GM21423 (cell line): ENCODE measurements at regions not wholly inside any gene's neighbourhood (a gene's known extent, or its start where the extent isn't known, plus 50 kb on each side); places are given as distances from the start of the nearest gene placed in this dataset.

ENCODE experiments used
- ATAC-seq: cut with Tn5 transposase; IDR thresholded peaks from one replicate; pipeline ENCODE4 v1.9.1; 2021; ENCODE audit warnings: mild to moderate bottlenecking, moderate library complexity; ENCODE audit not compliant: unreplicated experiment

DNA sequence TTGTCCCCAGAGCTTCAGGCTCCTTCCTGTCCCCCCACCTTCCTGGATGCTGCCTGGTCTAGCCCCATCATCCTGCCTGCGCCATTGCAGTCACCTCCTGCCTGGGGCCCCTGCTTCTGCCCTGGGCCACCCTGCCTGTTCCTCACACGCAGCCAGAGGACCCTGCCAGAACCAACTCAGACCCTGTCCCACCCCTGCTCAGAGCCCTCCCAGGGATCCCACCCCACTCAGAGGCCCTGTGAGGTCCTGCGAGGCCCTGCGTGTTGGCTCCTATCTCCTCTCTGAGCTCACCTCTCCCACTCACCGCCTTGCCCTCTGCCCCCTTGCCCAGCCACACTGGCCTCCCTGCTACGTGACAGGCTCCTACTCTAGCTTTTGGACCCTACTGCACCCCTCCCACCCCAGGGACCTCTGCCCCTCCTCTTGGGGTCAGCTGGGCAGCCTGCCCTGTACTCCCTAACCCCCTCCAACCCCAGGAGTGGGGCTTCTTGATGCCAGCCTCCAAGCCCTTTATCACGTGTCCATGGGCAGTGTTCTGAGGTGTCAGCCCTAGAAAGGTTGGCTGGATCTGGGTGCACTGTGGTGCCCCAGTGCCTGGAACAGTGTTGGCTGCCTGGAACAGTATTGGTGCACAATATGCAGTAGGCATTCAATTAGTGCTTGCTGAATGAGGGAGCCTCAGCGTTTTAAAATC lies 68.3 kb downstream of the CEBPB start:
- no peak for ATAC-seq

DNA sequence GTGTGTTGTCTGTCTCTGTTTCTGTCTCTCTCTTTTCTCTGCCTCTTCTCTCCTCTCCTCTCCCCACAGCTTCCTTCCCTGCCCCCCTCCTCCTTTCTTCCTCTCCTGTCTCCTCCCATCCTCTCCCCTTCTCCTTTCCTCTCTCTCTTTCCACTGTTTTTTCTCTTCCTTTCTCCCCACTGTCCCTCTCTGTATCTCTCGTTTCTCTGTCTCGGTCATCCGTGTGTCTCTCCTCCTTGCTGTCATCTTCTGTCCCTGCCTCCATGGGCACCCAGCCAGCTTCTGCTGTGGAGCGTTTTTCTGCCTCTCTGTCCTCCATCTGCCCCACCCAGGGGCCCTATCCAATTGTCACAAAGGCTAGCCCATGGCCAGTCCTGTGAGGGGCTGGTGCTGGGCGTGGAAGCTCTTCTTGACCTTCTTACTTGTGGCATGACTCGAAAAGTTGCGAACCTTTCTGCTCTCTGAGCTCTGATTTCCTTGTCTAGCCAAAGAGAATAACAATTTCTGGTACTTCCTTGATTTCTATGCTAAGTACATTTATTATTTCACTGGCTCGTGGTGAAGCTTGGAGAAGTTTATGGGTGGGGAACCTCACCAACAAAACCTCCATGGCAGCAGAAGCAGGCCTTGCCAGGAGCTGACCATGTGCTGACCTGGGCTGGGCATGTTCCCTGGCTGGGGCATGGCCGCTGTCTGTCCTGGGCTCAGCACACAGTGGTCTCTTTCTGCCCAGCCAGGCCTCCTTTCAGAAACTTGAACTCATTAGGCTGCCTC lies 69.3 kb downstream of the CEBPB start:
- ATAC-seq = no peak

DNA sequence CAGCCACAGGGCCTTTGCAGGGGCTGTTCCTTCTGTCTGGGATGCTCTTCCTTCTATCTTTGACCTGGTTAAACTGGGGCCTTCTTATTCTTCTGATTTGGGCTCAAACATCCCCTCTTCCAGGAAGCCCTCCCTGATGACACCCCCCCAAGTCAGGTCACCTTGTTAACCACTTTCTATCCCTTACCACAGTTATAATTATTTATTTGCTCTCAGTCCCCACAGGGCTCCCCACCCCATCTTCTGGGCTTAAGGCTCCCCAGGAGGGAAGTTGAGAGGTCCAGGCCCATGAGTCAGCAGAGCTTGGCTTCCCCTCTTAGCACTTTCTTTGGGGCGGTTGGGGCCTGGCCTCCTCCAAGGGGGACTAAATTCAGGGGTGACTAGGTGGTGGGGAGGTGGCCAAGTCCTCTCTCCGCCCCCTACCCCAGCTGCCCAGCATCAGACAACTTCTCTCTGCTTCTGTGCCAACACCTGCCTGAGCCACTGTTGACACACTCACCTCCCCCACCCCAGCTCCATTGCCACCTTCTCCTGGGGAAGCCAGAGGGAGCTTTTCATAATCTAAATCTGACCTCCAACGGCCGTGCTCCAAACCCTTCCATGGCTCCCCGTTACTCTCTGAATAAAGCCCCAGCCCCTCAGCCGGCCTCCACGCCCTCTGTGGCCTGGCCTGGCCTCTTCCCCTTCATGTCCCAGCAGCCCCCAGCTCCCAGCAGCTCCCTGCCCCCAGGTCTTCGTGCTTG lies 70.0 kb downstream of the CEBPB start:
- ATAC-seq = no peak

GRCh38 chr20:50261471-50262212 lies 71.0 kb downstream of the CEBPB start:
- ATAC-seq = no peak

DNA sequence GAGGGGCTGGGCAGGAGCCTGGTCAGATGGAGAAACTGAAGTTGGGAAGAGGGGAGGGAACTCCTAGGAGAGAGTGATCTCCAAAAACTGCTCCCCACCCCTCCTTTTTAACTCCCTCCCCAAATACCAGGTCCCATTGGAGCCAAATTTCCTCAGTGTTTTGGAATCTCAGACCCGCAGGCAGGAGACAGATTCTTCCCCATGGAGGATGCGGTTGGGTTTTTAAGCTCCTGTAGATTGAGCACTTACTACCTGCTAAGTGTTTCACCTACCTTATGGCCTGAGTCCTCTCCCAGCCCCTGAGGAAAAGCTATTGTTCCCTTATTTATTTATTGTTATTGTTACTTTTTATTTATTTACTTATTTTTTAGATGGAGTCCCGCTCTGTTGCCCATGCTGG lies 73.2 kb downstream of the CEBPB start:
- no peak for ATAC-seq

- ATAC-seq = no peak
Observed at GRCh38 chr20:50264534-50265145, 74.0 kb downstream of the CEBPB start.

GRCh38 chr20:50265245-50265946 lies 74.8 kb downstream of the CEBPB start:
- ATAC-seq = no peak

DNA sequence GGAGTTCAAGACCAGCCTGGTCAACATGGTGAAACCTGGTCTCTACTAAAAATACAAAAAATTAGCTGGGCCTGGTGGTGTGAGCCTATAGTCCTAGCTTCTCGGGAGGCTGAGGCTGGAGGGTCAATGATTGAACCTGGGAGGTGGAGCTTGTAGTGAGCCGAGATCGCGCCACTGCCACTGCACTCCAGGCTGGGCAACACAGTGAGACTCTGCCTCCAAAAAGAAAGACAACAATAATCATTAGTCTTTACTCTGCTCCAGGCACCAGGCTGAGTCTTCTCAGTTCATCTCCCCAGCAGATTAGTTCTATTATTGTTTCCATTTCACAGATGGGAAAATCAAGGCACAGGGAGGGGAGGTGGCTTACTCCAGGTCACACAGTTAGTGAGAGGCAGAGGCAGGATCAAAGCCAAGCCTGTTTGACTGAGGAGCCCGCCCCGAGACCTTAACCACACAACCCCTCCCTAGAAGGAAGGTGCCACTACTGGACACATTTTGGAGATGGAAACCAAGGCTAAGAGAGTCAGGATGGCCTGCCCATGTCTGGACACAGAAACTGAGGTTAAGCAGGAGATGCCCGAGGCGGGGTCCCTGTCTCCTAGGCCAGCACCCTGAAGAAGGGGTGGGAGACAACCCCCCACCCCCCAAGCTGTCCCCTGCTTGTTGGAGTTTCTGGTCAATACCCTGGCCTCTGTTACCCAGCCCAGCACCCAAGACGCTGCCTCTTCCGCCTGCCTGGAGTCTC lies 75.8 kb downstream of the CEBPB start:
- no peak for ATAC-seq

DNA sequence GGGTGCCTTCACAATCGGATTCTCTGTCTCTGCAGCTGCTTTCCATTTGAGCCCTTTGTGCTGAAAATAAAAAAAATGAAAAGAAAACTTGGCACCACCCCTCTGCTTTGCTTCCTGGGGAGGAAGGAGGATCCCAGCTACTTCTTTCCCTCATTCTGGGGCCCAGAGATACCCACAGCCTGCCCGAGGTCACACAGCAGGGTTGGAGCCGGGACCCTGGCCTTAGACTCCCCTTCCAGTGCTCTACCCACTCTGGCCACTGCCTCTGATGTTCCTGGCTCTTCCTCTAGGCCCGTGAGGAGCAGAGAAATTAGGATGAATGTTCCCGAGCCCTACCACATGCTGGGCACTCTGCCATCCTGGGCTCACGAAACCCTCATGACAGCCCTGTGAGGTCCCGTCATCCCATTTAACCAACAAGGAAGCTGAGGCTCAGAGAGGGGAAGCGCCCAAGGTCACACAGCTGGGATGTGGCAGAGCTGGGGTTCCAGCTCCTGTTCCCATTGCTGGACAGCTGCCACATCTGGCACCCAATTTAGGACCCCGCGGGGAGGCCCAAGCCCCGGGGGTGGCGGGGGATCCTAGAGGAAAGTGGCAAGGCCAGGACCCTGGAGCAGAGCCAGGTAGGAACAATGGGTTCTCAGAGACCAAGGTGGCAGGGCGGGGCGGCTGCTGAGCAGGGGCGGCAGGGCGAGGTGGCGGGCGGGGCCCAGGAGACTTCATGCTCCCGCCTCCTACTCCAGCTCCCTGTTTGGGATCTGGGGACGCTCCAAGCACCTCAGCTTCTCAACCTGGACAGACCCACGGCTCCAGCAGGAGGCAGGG lies 76.6 kb downstream of the CEBPB start:
- no peak for ATAC-seq

DNA sequence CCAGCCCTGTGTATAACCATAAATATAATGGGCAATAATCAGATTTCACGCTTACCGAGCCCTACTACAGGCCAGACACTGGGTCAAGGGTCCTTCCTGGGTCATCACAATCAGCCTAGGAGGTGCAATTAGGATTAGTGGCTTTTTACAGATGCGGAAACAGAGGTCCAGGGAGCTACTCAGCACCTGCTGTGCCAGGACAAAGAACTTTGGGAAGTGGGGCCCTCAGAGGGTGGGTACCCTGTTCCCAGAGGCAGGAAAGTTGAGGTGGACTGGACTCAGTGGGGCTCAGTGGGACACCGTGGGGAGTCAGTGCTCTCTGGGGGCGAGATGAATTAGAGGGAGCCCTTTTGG lies 77.2 kb downstream of the CEBPB start:
- ATAC-seq = no peak

GRCh38 chr20:50269091-50270033 lies 78.7 kb downstream of the CEBPB start:
- no peak for ATAC-seq

GRCh38 chr20:50270034-50270395 lies 79.4 kb downstream of the CEBPB start:
- ATAC-seq = no peak

DNA sequence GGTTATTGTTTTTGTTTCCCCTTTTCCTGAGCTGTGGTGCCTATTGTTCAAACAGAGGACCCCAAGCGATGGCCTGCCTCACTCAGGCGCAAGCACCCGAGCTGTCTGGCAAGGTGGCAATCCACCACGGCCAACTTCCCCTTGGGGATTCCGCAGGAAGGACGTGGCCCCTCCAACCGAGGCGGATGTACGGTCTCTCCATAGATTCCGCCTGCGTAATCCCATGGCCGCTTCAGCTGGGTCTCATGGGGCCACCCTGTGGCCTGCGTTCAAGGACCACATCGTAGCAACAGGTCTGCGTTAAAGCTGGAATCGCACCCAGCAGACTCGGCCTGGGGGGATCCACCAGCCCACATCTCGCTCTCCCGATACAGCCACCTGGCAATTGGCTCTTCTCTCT lies 79.9 kb downstream of the CEBPB start:
- ATAC-seq = no peak

GRCh38 chr20:50271176-50271575 lies 80.5 kb downstream of the CEBPB start:
- ATAC-seq = no peak

DNA sequence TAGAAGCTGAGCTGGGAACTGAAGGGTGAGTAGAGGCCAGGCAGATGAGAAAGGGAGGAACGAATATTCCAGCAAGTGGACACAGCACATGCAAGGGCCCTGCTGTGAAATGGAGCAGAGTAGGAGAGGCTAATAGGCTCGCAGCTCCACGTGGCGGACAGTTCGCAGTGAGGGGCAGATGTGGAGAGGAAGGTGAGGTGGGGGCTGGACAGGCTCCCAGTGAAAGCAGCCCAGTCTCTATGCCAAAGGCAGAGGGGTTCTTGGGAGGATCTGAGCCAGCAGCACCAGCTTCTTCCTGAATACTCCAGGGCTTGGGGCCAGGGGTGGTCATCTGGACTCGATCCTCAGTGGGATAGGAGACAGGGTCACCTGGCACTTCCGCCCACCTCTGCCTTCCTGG lies 81.0 kb downstream of the CEBPB start:
- no peak for ATAC-seq

GRCh38 chr20:50272030-50272723 lies 81.5 kb downstream of the CEBPB start:
- no peak for ATAC-seq
